Small intestine (tissue), 7 donors: ENCODE measurements at regions not wholly inside any gene's neighbourhood (a gene's known extent, or its start where the extent isn't known, plus 50 kb on each side); places are given as distances from the start of the nearest gene placed in this dataset.

Experiments used
- DNase-seq, 2 donors: peaks; one replicate each; pipeline versions ENCODE4 v3.0.0 to v3.0.0-alpha.2; 2013
- FAIRE-seq: peaks from 2 replicates; lab custom pipeline; 2012; peaks lifted over from hg19 to GRCh38; lab: Jason Lieb, UNC
- H3K27ac ChIP-seq, 3 donors: one replicate each; pipeline ENCODE4 v1.5.1; 2013; ENCODE audit warnings: low read length in 2 of 3, mild to moderate bottlenecking in 2 of 3, control low read depth in 1 of 3, inconsistent platforms in 1 of 3, low read depth in 1 of 3, moderate library complexity in 1 of 3
- H3K27me3 ChIP-seq, 3 donors: one replicate each; pipeline ENCODE4 v1.6.1; 2013; ENCODE audit warnings: low read length in 3 of 3, inconsistent platforms in 1 of 3; ENCODE audit not compliant: control insufficient read depth in 3 of 3, insufficient read depth in 3 of 3
- H3K36me3 ChIP-seq, 3 donors: one replicate each; pipeline ENCODE4 v1.6.1; 2013; ENCODE audit warnings: low read length in 3 of 3, inconsistent platforms in 1 of 3, low read depth in 1 of 3, mild to moderate bottlenecking in 1 of 3, moderate library complexity in 1 of 3; ENCODE audit not compliant: control insufficient read depth in 3 of 3, insufficient read depth in 2 of 3
- H3K4me1 ChIP-seq, 3 donors: one replicate each; pipeline ENCODE4 v1.6.1; 2013; ENCODE audit warnings: low read length in 2 of 3, inconsistent platforms in 1 of 3, low read depth in 1 of 3, mild to moderate bottlenecking in 1 of 3, moderate library complexity in 1 of 3; ENCODE audit not compliant: control insufficient read depth in 3 of 3, insufficient read depth in 2 of 3
- H3K4me3 ChIP-seq, 3 donors: one replicate each; pipeline ENCODE4 v1.5.1; 2013; ENCODE audit warnings: low read length in 3 of 3, control low read depth in 1 of 3, inconsistent platforms in 1 of 3, low read depth in 1 of 3, mild to moderate bottlenecking in 1 of 3, moderate library complexity in 1 of 3
- H3K9me3 ChIP-seq, 2 donors: one replicate each; pipeline ENCODE4 v1.6.1; 2013; ENCODE audit warnings: low read depth in 1 of 2, low read length in 1 of 2; ENCODE audit not compliant: control insufficient read depth in 2 of 2, insufficient read depth in 1 of 2
- WGBS, 3 donors: extraction: QIAGEN DNeasy Blood & Tissue Kit; methylation state at CpG; one replicate each; pipeline ENCODE4 v1.1.7; 2013; 5-methylcytosine and 5-hydroxymethylcytosine counted together
- donor health status: healthy with polysubstance abuse.
- donor health status: control.
- donor health status: control.
- donor health status: Bipolar disorder and iron deficiency.
- donor health status: healthy.

- H3K36me3 ChIP-seq = no peaks in the 10 kb centered on the region
These were observed 381.4 kb downstream of the SMOC2 start for GRCh38 chr6:168822376-168822775.

GRCh38 chr6:168819546-168819945 lies 378.6 kb downstream of the SMOC2 start:
- Histone ChIP-seq H3K9me3 (peaks cover 0 to 10% of the 10 kb centered on the region in 2 donors), H3K4me3 (no peak overlapping the region), H3K27ac (no peak overlapping the region), H3K27me3 (no peaks in the 10 kb centered on the region), H3K4me1 (no peaks in the 10 kb centered on the region), H3K36me3 (no peaks in the 10 kb centered on the region)
- FAIRE-seq (no peak), DNase-seq (no peak)
- 85 to 94% (median 88%) methylated on average over 8 of the region's 8 CpGs for WGBS, 3 donors

More at GRCh38 chr6:168822376-168822775, 381.4 kb downstream of the SMOC2 start:
- H3K27ac ChIP-seq = no peak overlapping the region
- no peaks in the 10 kb centered on the region for H3K4me1 ChIP-seq
- FAIRE-seq = no peak
- peaks cover 0 to 3% of the 10 kb centered on the region in 2 donors for H3K9me3 ChIP-seq
- WGBS, 3 donors = 69 to 86% (median 81%) methylated on average over 9 of the region's 9 CpGs
- no peaks in the 10 kb centered on the region for H3K27me3 ChIP-seq
- H3K4me3 ChIP-seq = no peak overlapping the region
- DNase-seq = no peak

GRCh38 chr6:168817558-168818159 lies 376.7 kb downstream of the SMOC2 start:
- no peaks in the 10 kb centered on the region for H3K36me3 ChIP-seq
- WGBS, 3 donors = 13 to 56% (median 36%) methylated on average over 1 of the region's 1 CpG

GRCh38 chr6:168815229-168815628 lies 374.2 kb downstream of the SMOC2 start:
- Histone ChIP-seq H3K4me3 (no peak overlapping the region), H3K36me3 (no peaks in the 10 kb centered on the region), H3K4me1 (no peaks in the 10 kb centered on the region), H3K27me3 (peaks cover 0 to 1% (median 0%) of the 10 kb centered on the region in 3 donors), H3K9me3 (peaks cover 0 to 10% of the 10 kb centered on the region in 2 donors), H3K27ac (no peak overlapping the region)
- FAIRE-seq (no peak), DNase-seq (peak in 1 of 2 donors; percentile 25)
- WGBS, 3 donors = 41 to 58% (median 44%) methylated on average over 5 of the region's 5 CpGs

More at GRCh38 chr6:168817558-168818159, 376.7 kb downstream of the SMOC2 start:
- Histone ChIP-seq H3K4me3 (no peak overlapping the region), H3K9me3 (peaks cover 0 to 10% of the 10 kb centered on the region in 2 donors), H3K27ac (no peak overlapping the region), H3K4me1 (no peaks in the 10 kb centered on the region), H3K27me3 (no peaks in the 10 kb centered on the region)
- FAIRE-seq (peak; percentile 39), DNase-seq (no peak)

GRCh38 chr6:168808232-168808631 lies 367.2 kb downstream of the SMOC2 start:
- DNase-seq (no peak), FAIRE-seq (no peak)
- no peaks in the 10 kb centered on the region for H3K36me3 ChIP-seq
- 63 to 80% (median 78%) methylated on average over 6 of the region's 6 CpGs for WGBS, 3 donors
- H3K4me1 ChIP-seq = no peaks in the 10 kb centered on the region
- peaks cover 0 to 4% of the 10 kb centered on the region in 2 donors for H3K9me3 ChIP-seq
- peaks cover 0 to 2% (median 0%) of the 10 kb centered on the region in 3 donors for H3K27me3 ChIP-seq
- no peak overlapping the region for H3K27ac ChIP-seq
- H3K4me3 ChIP-seq = no peak overlapping the region

- FAIRE-seq = no peak
- Histone ChIP-seq H3K4me1 (no peaks in the 10 kb centered on the region), H3K36me3 (no peaks in the 10 kb centered on the region), H3K27me3 (no peaks in the 10 kb centered on the region), H3K27ac (no peak overlapping the region), H3K4me3 (no peak overlapping the region), H3K9me3 (peaks cover 0 to 4% of the 10 kb centered on the region in 2 donors)
- WGBS, 3 donors = 58 to 69% (median 64%) methylated on average over 2 of the region's 2 CpGs
- no peak for DNase-seq
These were observed 363.3 kb downstream of the SMOC2 start for GRCh38 chr6:168804331-168804730.

- 74 to 88% (median 78%) methylated on average over 2 of the region's 2 CpGs for WGBS, 3 donors
- Histone ChIP-seq H3K27me3 (no peaks in the 10 kb centered on the region), H3K4me3 (no peak overlapping the region), H3K27ac (no peak overlapping the region), H3K9me3 (peaks cover 0 to 4% of the 10 kb centered on the region in 2 donors), H3K4me1 (no peaks in the 10 kb centered on the region), H3K36me3 (no peaks in the 10 kb centered on the region)
- DNase-seq = no peak
- no peak for FAIRE-seq
These were observed 362.9 kb downstream of the SMOC2 start for GRCh38 chr6:168803874-168804273.

GRCh38 chr6:168799067-168799466 lies 358.1 kb downstream of the SMOC2 start:
- Histone ChIP-seq H3K4me1 (no peaks in the 10 kb centered on the region), H3K4me3 (no peak overlapping the region), H3K27me3 (no peaks in the 10 kb centered on the region), H3K36me3 (no peaks in the 10 kb centered on the region), H3K27ac (no peak overlapping the region), H3K9me3 (peaks cover 0 to 13% of the 10 kb centered on the region in 2 donors)
- 51 to 57% (median 54%) methylated on average over 5 of the region's 5 CpGs for WGBS, 3 donors
- no peak for FAIRE-seq
- no peak for DNase-seq

- FAIRE-seq = no peak
- peaks cover 0 to 13% of the 10 kb centered on the region in 2 donors for H3K9me3 ChIP-seq
- WGBS, 3 donors = 65 to 79% (median 71%) methylated on average over 7 to 8 of the region's 8 CpGs
These were observed 355.1 kb downstream of the SMOC2 start for GRCh38 chr6:168796106-168796505.

More at GRCh38 chr6:168796106-168796505, 355.1 kb downstream of the SMOC2 start:
- Histone ChIP-seq H3K36me3 (no peaks in the 10 kb centered on the region), H3K4me3 (no peak overlapping the region), H3K27ac (no peak overlapping the region), H3K4me1 (no peaks in the 10 kb centered on the region), H3K27me3 (no peaks in the 10 kb centered on the region)
- DNase-seq = no peak
